Progenitor cell of endocrine pancreas (in vitro differentiated cells): ENCODE measurements at regions not wholly inside any gene's neighbourhood (a gene's known extent, or its start where the extent isn't known, plus 50 kb on each side); places are given as distances from the start of the nearest gene placed in this dataset.

ENCODE experiments used
- DNase-seq: peaks from one replicate; pipeline ENCODE4 v3.0.0; 2021; ENCODE audit warnings: low spot score; ENCODE audit not compliant: unreplicated experiment
- H3K27ac Mint-ChIP-seq: 2 replicates; pipeline ENCODE4 v1.8.0; 2021; ENCODE audit warnings: mild to moderate bottlenecking, moderate library complexity, mixed read lengths
- H3K27me3 Mint-ChIP-seq: 2 replicates; pipeline ENCODE4 v1.8.0; 2021; ENCODE audit warnings: mixed read lengths
- H3K36me3 Mint-ChIP-seq: 2 replicates; pipeline ENCODE4 v1.8.0; 2022; ENCODE audit warnings: mixed read lengths; ENCODE audit not compliant: insufficient read depth
- H3K4me1 Mint-ChIP-seq: 2 replicates; pipeline ENCODE4 v1.8.0; 2021; ENCODE audit warnings: low read depth, mixed read lengths
- H3K4me3 Mint-ChIP-seq: 2 replicates; pipeline ENCODE4 v1.8.0; 2021; ENCODE audit warnings: low read depth, mild to moderate bottlenecking, moderate library complexity, mixed read lengths
- H3K9me3 Mint-ChIP-seq: 2 replicates; pipeline ENCODE4 v1.8.0; 2021; ENCODE audit warnings: low read depth, mixed read lengths
- CTCF ChIP-seq: fragments of 200-600 bp; sonication (generic); IDR thresholded peaks from one replicate; pipeline ENCODE4 v1.5.0; 2021; ENCODE audit warnings: antibody characterized with exemption, mild to moderate bottlenecking; ENCODE audit not compliant: unreplicated experiment

DNA sequence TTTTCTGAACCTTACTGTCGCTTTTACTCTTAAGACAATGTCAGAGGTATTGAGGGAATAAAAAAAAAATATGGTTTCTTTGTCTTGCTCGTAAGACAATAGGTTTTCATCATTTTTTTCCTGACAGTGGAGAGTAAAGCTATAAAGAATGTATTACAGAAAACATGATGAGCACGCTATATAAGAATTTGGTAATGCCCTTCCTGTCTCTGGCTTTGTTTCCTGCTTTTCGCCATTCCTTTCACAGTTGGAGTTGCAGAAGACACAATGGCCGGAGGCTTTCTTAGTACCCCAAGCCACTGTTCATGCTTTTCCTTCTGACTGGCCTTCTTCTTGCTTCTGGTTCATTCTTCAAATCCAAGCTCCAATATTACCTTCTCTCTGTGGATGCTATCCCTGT lies 101.0 kb upstream of the DACH1 start:
- H3K27me3 Mint-ChIP-seq, result no peaks in the 10 kb centered on the region
- H3K36me3 Mint-ChIP-seq, result no peaks in the 10 kb centered on the region
- H3K9me3 Mint-ChIP-seq, result no peaks in the 10 kb centered on the region
- no peak for TF ChIP-seq CTCF
- H3K4me1 Mint-ChIP-seq, result no peaks in the 10 kb centered on the region
- no peak for DNase-seq
- H3K27ac Mint-ChIP-seq, result no peak overlapping the region
- no peak overlapping the region for H3K4me3 Mint-ChIP-seq

DNA sequence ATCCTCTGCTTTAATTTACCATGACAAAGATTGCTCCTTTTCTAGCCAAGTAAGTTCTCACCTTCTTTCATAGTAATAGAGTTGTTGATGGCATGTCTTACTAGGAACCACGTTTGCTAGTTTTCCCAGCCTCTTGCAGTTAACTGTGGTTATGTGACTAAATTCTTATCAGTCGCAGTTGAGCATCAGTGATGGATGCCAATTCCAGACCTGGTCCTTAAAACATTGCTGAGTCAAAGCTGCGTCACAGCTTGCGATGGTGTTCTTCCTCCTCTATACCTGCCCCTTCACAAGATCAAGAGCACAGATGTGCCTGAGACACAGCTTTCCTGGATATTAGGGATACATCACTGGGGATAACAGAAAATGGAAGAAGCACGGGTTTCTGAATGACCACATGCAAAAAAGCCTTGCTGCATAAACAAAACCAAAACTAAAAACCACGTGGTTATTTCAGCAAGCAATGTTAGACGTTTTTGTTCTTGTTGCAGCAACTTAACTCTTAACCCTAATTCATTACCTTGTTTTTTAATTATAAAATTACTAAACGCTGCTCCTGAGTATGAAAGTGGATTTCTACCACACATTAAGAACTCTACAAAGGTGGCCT lies 97.6 kb upstream of the DACH1 start:
- Mint-ChIP-seq H3K9me3 (no peaks in the 10 kb centered on the region), H3K27ac (no peak overlapping the region), H3K4me1 (no peaks in the 10 kb centered on the region), H3K4me3 (no peak overlapping the region), H3K36me3 (no peaks in the 10 kb centered on the region), H3K27me3 (no peaks in the 10 kb centered on the region)
- DNase-seq, result no peak
- TF ChIP-seq CTCF, result no peak

GRCh38 chr13:71962735-71963134 lies 95.7 kb upstream of the DACH1 start:
- H3K4me1 Mint-ChIP-seq, result no peaks in the 10 kb centered on the region
- no peak for DNase-seq
- no peaks in the 10 kb centered on the region for H3K9me3 Mint-ChIP-seq
- H3K27me3 Mint-ChIP-seq, result no peaks in the 10 kb centered on the region
- no peak overlapping the region for H3K4me3 Mint-ChIP-seq
- TF ChIP-seq CTCF, result no peak
- H3K36me3 Mint-ChIP-seq, result no peaks in the 10 kb centered on the region
- no peak overlapping the region for H3K27ac Mint-ChIP-seq

DNA sequence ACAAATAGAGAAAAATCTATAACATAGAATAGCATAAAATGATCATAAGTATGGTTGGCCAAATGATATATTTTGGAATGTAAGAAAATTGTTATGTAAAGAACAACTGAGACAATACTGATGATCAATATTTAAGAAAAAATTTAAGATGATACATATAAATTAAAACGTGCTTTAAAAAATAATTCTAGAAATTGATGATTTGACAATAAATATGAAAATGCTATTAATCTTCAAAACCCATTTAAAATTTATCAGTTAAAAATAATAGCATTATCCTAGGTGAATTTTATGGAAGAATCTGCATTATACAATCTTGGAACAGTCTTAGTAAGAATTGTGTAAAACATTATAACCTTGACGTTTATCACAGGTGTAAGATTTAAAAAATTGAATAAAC lies 95.1 kb upstream of the DACH1 start:
- DNase-seq, result no peak
- TF ChIP-seq CTCF, result no peak
- no peaks in the 10 kb centered on the region for H3K4me1 Mint-ChIP-seq
- H3K27me3 Mint-ChIP-seq, result no peaks in the 10 kb centered on the region
- H3K4me3 Mint-ChIP-seq, result no peak overlapping the region
- H3K9me3 Mint-ChIP-seq, result no peaks in the 10 kb centered on the region
- H3K36me3 Mint-ChIP-seq, result no peaks in the 10 kb centered on the region
- H3K27ac Mint-ChIP-seq, result no peak overlapping the region

- H3K27me3 Mint-ChIP-seq, result no peaks in the 10 kb centered on the region
- no peaks in the 10 kb centered on the region for H3K9me3 Mint-ChIP-seq
- H3K36me3 Mint-ChIP-seq, result no peaks in the 10 kb centered on the region
- TF ChIP-seq CTCF, result no peak
- no peak overlapping the region for H3K27ac Mint-ChIP-seq
- H3K4me3 Mint-ChIP-seq, result no peak overlapping the region
- DNase-seq, result no peak
- no peaks in the 10 kb centered on the region for H3K4me1 Mint-ChIP-seq
Observed at GRCh38 chr13:71949441-71949840, 82.4 kb upstream of the DACH1 start.
